ENCODE measurements at regions not wholly inside any gene's neighbourhood (a gene's known extent, or its start where the extent isn't known, plus 50 kb on each side); places are given as distances from the start of the nearest gene placed in this dataset.

- peaks cover 4% of the 10 kb centered on the region; the same call in 1 of the 2 replicates for H3K36me3 ChIP-seq (ENCODE audit: insufficient read depth)
- H3F3A ChIP-seq (replicated peaks; ENCODE audit: low read depth) = no peaks in the 10 kb centered on the region
- Mint-ChIP-seq H3K4me3 (no peak overlapping the region), H3K9me3 (no peaks in the 10 kb centered on the region), H3K27ac (no peak overlapping the region), H3K27me3 (ENCODE audit: insufficient read depth, low read depth, poor library complexity) (no peaks in the 10 kb centered on the region), H3K36me3 (ENCODE audit: low read depth) (peaks cover 3% of the 10 kb centered on the region; the same call in 2 of the 3 replicates), H3K4me1 (peaks cover 15% of the 10 kb centered on the region; the same call in 2 of the 3 replicates)
- H3K27ac ChIP-seq (ENCODE audit: low read depth) = no peak overlapping the region
- no peak overlapping the region for H3K4me2 ChIP-seq
- DNase-seq (ENCODE audit: low spot score) = no peak
- H2AFZ ChIP-seq = no peak overlapping the region
- H3K9me2 ChIP-seq (ENCODE audit: insufficient read depth) = no peaks in the 10 kb centered on the region
- TF ChIP-seq NANOG (IDR thresholded peaks at IDR 0.05; ENCODE audit: borderline replicate concordance) (no peak), CTCF (conservative IDR thresholded peaks at IDR 0.05; ENCODE audit: low read depth in 2 of 2) (no peak), ETS1 (IDR thresholded peaks at IDR 0.05) (no peak), EZH2 (IDR thresholded peaks at IDR 0.05; ENCODE audit: low read depth, unreplicated experiment) (no peak), ZNF331 (CRISPR knock-in tag; IDR thresholded peaks at IDR 0.05; ENCODE audit: low read depth) (no peak), EZH2phosphoT487 (IDR thresholded peaks at IDR 0.05; ENCODE audit: unreplicated experiment) (no peak), CREB1 (CRISPR knock-in tag; IDR thresholded peaks at IDR 0.05; ENCODE audit: low read depth) (no peak)
- peaks cover 7% of the 10 kb centered on the region; the same call in 1 of the 2 replicates for H3K4me1 ChIP-seq (ENCODE audit: insufficient read depth)
- no peaks in the 10 kb centered on the region for H3K79me2 ChIP-seq (replicated peaks; ENCODE audit: insufficient read depth)
- no peaks in the 10 kb centered on the region for H3K27me3 ChIP-seq (ENCODE audit: insufficient read depth)
- ATAC-seq = no peak
- H3K4me3 ChIP-seq = no peak overlapping the region
- no peaks in the 10 kb centered on the region for H4K20me1 ChIP-seq (replicated peaks; ENCODE audit: insufficient read depth)
Observed at GRCh38 chr3:17932136-17932771, 189.8 kb upstream of the TBC1D5 start.

- Mint-ChIP-seq H3K4me3 (no peak overlapping the region), H3K36me3 (ENCODE audit: low read depth) (peaks cover 3% of the 10 kb centered on the region; the same call in 2 of the 3 replicates), H3K9me3 (no peaks in the 10 kb centered on the region), H3K27ac (no peak overlapping the region), H3K4me1 (peaks cover 15% of the 10 kb centered on the region; the same call in 2 of the 3 replicates), H3K27me3 (ENCODE audit: insufficient read depth, low read depth, poor library complexity) (no peaks in the 10 kb centered on the region)
- Histone ChIP-seq H3K4me2 (no peak overlapping the region), H2AFZ (no peak overlapping the region), H3K9me2 (ENCODE audit: insufficient read depth) (no peaks in the 10 kb centered on the region), H3F3A (replicated peaks; ENCODE audit: low read depth) (no peaks in the 10 kb centered on the region), H3K4me1 (ENCODE audit: insufficient read depth) (peaks cover 7% of the 10 kb centered on the region; the same call in 1 of the 2 replicates), H4K20me1 (replicated peaks; ENCODE audit: insufficient read depth) (no peaks in the 10 kb centered on the region), H3K4me3 (no peak overlapping the region), H3K36me3 (ENCODE audit: insufficient read depth) (peaks cover 4% of the 10 kb centered on the region; the same call in 1 of the 2 replicates), H3K27ac (ENCODE audit: low read depth) (no peak overlapping the region), H3K79me2 (replicated peaks; ENCODE audit: insufficient read depth) (no peaks in the 10 kb centered on the region), H3K27me3 (ENCODE audit: insufficient read depth) (no peaks in the 10 kb centered on the region)
- DNase-seq (ENCODE audit: low spot score) (no peak), ATAC-seq (no peak)
- TF ChIP-seq NANOG (IDR thresholded peaks at IDR 0.05; ENCODE audit: borderline replicate concordance) (no peak), EZH2 (IDR thresholded peaks at IDR 0.05; ENCODE audit: low read depth, unreplicated experiment) (no peak), ZNF462 (CRISPR knock-in tag; IDR thresholded peaks at IDR 0.05) (no peak), ETS1 (IDR thresholded peaks at IDR 0.05) (no peak), STAT1 (IDR thresholded peaks at IDR 0.05; ENCODE audit: unreplicated experiment) (no peak), ZNF114 (CRISPR knock-in tag; IDR thresholded peaks at IDR 0.05) (no peak), ZNF331 (CRISPR knock-in tag; IDR thresholded peaks at IDR 0.05; ENCODE audit: low read depth) (no peak), CREB1 (CRISPR knock-in tag; IDR thresholded peaks at IDR 0.05; ENCODE audit: low read depth) (no peak)
Observed at GRCh38 chr3:17931131-17931530, 188.7 kb upstream of the TBC1D5 start.
